NCI-H2029 (cell line): ENCODE measurements at regions not wholly inside any gene's neighbourhood (a gene's known extent, or its start where the extent isn't known, plus 50 kb on each side); places are given as distances from the start of the nearest gene placed in this dataset.
A peak's percentile ranks its signal among the peaks of the same experiment; 100 is the strongest.

Experiments
- DNase-seq: peaks from one replicate; lab custom pipeline; 2025; lab: John Stamatoyannopoulos, UW

GRCh38 chr5:125176005-125176390 lies 429.6 kb upstream of the ZNF608 start:
- no peak for DNase-seq

GRCh38 chr5:125177340-125177739 lies 430.9 kb upstream of the ZNF608 start:
- DNase-seq: no peak

- no peak for DNase-seq
Measured at GRCh38 chr5:125179612-125180011, 433.2 kb upstream of the ZNF608 start.

- DNase-seq: no peak
Measured at GRCh38 chr5:125180231-125180829, 433.9 kb upstream of the ZNF608 start.

GRCh38 chr5:125181159-125181558 lies 434.7 kb upstream of the ZNF608 start:
- no peak for DNase-seq

GRCh38 chr5:125181955-125182354 lies 435.5 kb upstream of the ZNF608 start:
- DNase-seq: no peak

GRCh38 chr5:125185740-125186139 lies 439.3 kb upstream of the ZNF608 start:
- DNase-seq: no peak

- no peak for DNase-seq
Measured at GRCh38 chr5:125186911-125187375, 440.5 kb upstream of the ZNF608 start.

GRCh38 chr5:125189531-125189941 lies 443.1 kb upstream of the ZNF608 start:
- no peak for DNase-seq

- DNase-seq: no peak
Measured at GRCh38 chr5:125190232-125191087, 444.0 kb upstream of the ZNF608 start.

- no peak for DNase-seq
Measured at GRCh38 chr5:125194883-125195282, 448.4 kb upstream of the ZNF608 start.

GRCh38 chr5:125196481-125197111 lies 450.2 kb upstream of the ZNF608 start:
- DNase-seq: no peak

- DNase-seq: no peak
Measured at GRCh38 chr5:125197321-125197720, 450.9 kb upstream of the ZNF608 start.

GRCh38 chr5:125198270-125198974 lies 452.0 kb upstream of the ZNF608 start:
- DNase-seq: peak; percentile 62

- DNase-seq: no peak
Measured at GRCh38 chr5:125199373-125199772, 452.9 kb upstream of the ZNF608 start.

GRCh38 chr5:125199968-125200865 lies 453.8 kb upstream of the ZNF608 start:
- DNase-seq: no peak

- DNase-seq: no peak
Measured at GRCh38 chr5:125200866-125201373, 454.5 kb upstream of the ZNF608 start.

GRCh38 chr5:125201446-125202052 lies 455.1 kb upstream of the ZNF608 start:
- no peak for DNase-seq

- DNase-seq: no peak
Measured at GRCh38 chr5:125202353-125202752, 455.9 kb upstream of the ZNF608 start.

- no peak for DNase-seq
Measured at GRCh38 chr5:125202871-125203438, 456.5 kb upstream of the ZNF608 start.
